Smooth muscle cell (in vitro differentiated cells): ENCODE measurements at regions not wholly inside any gene's neighbourhood (a gene's known extent, or its start where the extent isn't known, plus 50 kb on each side); places are given as distances from the start of the nearest gene placed in this dataset.

Experiments
- DNase-seq: peaks from one replicate; lab custom pipeline; 2025; ENCODE audit not compliant: unreplicated experiment; lab: John Stamatoyannopoulos, UW
- H2AFZ ChIP-seq: fragments of 200-600 bp; sonication (generic); 2 replicates; pipeline ENCODE4 v1.6.0; 2016; ENCODE audit warnings: antibody characterized with exemption, low read depth, mild to moderate bottlenecking
- H3F3A ChIP-seq: fragments of 200-600 bp; sonication (generic); 2 replicates; pipeline ENCODE4 v1.6.0; 2017; ENCODE audit warnings: antibody characterized with exemption, low read depth
- H3K27ac ChIP-seq: fragments of 200-600 bp; sonication (generic); 2 replicates; pipeline ENCODE4 v1.5.1; 2016; ENCODE audit warnings: low read depth, mild to moderate bottlenecking
- H3K27me3 ChIP-seq: fragments of 200-600 bp; sonication (generic); 2 replicates; pipeline ENCODE4 v1.6.1; 2016; ENCODE audit warnings: low read depth, mild to moderate bottlenecking
- H3K36me3 ChIP-seq: fragments of 200-600 bp; sonication (generic); 2 replicates; pipeline ENCODE4 v1.5.1; 2016; ENCODE audit warnings: low read depth
- H3K4me1 ChIP-seq: fragments of 200-600 bp; sonication (generic); 2 replicates; pipeline ENCODE4 v1.5.1; 2016; ENCODE audit warnings: low read depth
- H3K4me2 ChIP-seq: fragments of 200-600 bp; sonication (generic); 2 replicates; pipeline ENCODE4 v1.6.0; 2016; ENCODE audit warnings: mild to moderate bottlenecking
- H3K4me3 ChIP-seq: fragments of 200-600 bp; sonication (generic); 2 replicates; pipeline ENCODE4 v1.5.1; 2016; ENCODE audit warnings: mild to moderate bottlenecking
- H3K79me2 ChIP-seq: fragments of 200-600 bp; sonication (generic); 2 replicates; pipeline ENCODE4 v1.6.0; 2016; ENCODE audit warnings: low read depth, mild to moderate bottlenecking
- H3K9ac ChIP-seq: fragments of 200-600 bp; sonication (generic); 2 replicates; pipeline ENCODE4 v1.6.0; 2016; ENCODE audit warnings: low read depth
- H3K9me3 ChIP-seq: fragments of 200-600 bp; sonication (generic); replicated peaks from 2 replicates; pipeline ENCODE4 v1.5.1; 2016; ENCODE audit warnings: low read depth
- H4K20me1 ChIP-seq: fragments of 200-600 bp; sonication (generic); 2 replicates; pipeline ENCODE4 v1.6.0; 2016; ENCODE audit warnings: low read depth
- CTCF ChIP-seq: fragments of 200-600 bp; sonication (generic); IDR thresholded peaks from 2 replicates; pipeline ENCODE4 v1.5.1; 2017; ENCODE audit warnings: borderline replicate concordance, mild to moderate bottlenecking, antibody characterized with exemption; ENCODE audit not compliant: insufficient read depth, poor library complexity, severe bottlenecking
- WGBS: methylation state at CpG from one replicate; pipeline ENCODE4 v1.1.7; 2016; ENCODE audit warnings: low lambda C conversion rate; 5-methylcytosine and 5-hydroxymethylcytosine counted together

GRCh38 chr7:8322667-8323066 is 60.7 kb upstream of the ICA1 start:
- no peak for DNase-seq
- no peak overlapping the region for H3K9ac ChIP-seq
- H3K79me2 ChIP-seq: no peaks in the 10 kb centered on the region
- no peaks in the 10 kb centered on the region for H3K9me3 ChIP-seq
- H3K4me2 ChIP-seq: no peak overlapping the region
- H3K27ac ChIP-seq: no peak overlapping the region
- TF ChIP-seq CTCF: no peak
- WGBS: 66% methylated on average over 1 of the region's 1 CpG
- H4K20me1 ChIP-seq: no peaks in the 10 kb centered on the region
- no peak overlapping the region for H3K4me3 ChIP-seq
- H3K36me3 ChIP-seq: no peaks in the 10 kb centered on the region
- no peaks in the 10 kb centered on the region for H3K4me1 ChIP-seq
- no peaks in the 10 kb centered on the region for H3K27me3 ChIP-seq
- H2AFZ ChIP-seq: no peak overlapping the region
- H3F3A ChIP-seq: no peaks in the 10 kb centered on the region

- Histone ChIP-seq H3K4me1 (no peaks in the 10 kb centered on the region), H3F3A (no peaks in the 10 kb centered on the region), H3K4me2 (no peak overlapping the region), H3K9ac (no peak overlapping the region), H3K4me3 (no peak overlapping the region), H3K79me2 (no peaks in the 10 kb centered on the region), H3K36me3 (no peaks in the 10 kb centered on the region), H3K27me3 (no peaks in the 10 kb centered on the region), H3K27ac (no peak overlapping the region), H2AFZ (no peak overlapping the region), H3K9me3 (no peaks in the 10 kb centered on the region), H4K20me1 (no peaks in the 10 kb centered on the region)
- DNase-seq: no peak
- 91% methylated on average over 1 of the region's 1 CpG for WGBS
- no peak for TF ChIP-seq CTCF
Measured at GRCh38 chr7:8325067-8325466, 63.1 kb upstream of the ICA1 start.

GRCh38 chr7:8327199-8327598 is 65.2 kb upstream of the ICA1 start:
- Histone ChIP-seq H3K4me2 (no peak overlapping the region), H3K27ac (no peak overlapping the region), H4K20me1 (no peaks in the 10 kb centered on the region), H3K9me3 (no peaks in the 10 kb centered on the region), H3K4me1 (no peaks in the 10 kb centered on the region), H3K36me3 (no peaks in the 10 kb centered on the region), H3K79me2 (no peaks in the 10 kb centered on the region), H3K9ac (no peak overlapping the region), H3F3A (no peaks in the 10 kb centered on the region), H3K4me3 (no peak overlapping the region), H2AFZ (no peak overlapping the region), H3K27me3 (no peaks in the 10 kb centered on the region)
- 92% methylated on average over 3 of the region's 3 CpGs for WGBS
- TF ChIP-seq CTCF: no peak
- no peak for DNase-seq

- H3K9ac ChIP-seq: no peak overlapping the region
- no peak for DNase-seq
- H3K27ac ChIP-seq: no peak overlapping the region
- no peaks in the 10 kb centered on the region for H4K20me1 ChIP-seq
- H3K79me2 ChIP-seq: no peaks in the 10 kb centered on the region
- no peak for TF ChIP-seq CTCF
- no peak overlapping the region for H3K4me3 ChIP-seq
- H3F3A ChIP-seq: no peaks in the 10 kb centered on the region
- H3K4me1 ChIP-seq: no peaks in the 10 kb centered on the region
- no peaks in the 10 kb centered on the region for H3K36me3 ChIP-seq
- H3K27me3 ChIP-seq: no peaks in the 10 kb centered on the region
- no peak overlapping the region for H2AFZ ChIP-seq
- H3K9me3 ChIP-seq: no peaks in the 10 kb centered on the region
- H3K4me2 ChIP-seq: no peak overlapping the region
Measured at GRCh38 chr7:8338206-8338605, 76.2 kb upstream of the ICA1 start.
